CD14-positive monocyte (primary cell): ENCODE measurements at regions not wholly inside any gene's neighbourhood (a gene's known extent, or its start where the extent isn't known, plus 50 kb on each side); places are given as distances from the start of the nearest gene placed in this dataset.

Source experiments
- DNase-seq, 3 donors: peaks; one replicate each; pipeline ENCODE4 v3.0.0-alpha.2; 2011 to 2022
- H2AFZ ChIP-seq: 2 replicates; pipeline ENCODE4 v1.6.0; 2012; ENCODE audit warnings: mild to moderate bottlenecking, low read depth, low read length, inconsistent platforms; ENCODE audit not compliant: insufficient read depth, poor library complexity, severe bottlenecking
- H3K27ac ChIP-seq, 2 donors: 1 replicate in 1 of 2; 2 replicates in 1 of 2; pipeline ENCODE4 v1.5.1; 2012 to 2013; ENCODE audit warnings: low read length in 2 of 2, control low read depth in 1 of 2, inconsistent platforms in 1 of 2, low read depth in 1 of 2, mild to moderate bottlenecking in 1 of 2
- H3K27me3 ChIP-seq, 2 donors: one replicate each; pipeline versions ENCODE4 v1.6.0 to v1.6.1; 2011 to 2013; ENCODE audit warnings: low read length in 2 of 2; ENCODE audit not compliant: control insufficient read depth in 2 of 2, insufficient read depth in 2 of 2
- H3K36me3 ChIP-seq, 2 donors: replicated peaks in 1 of 2; 1 replicate in 1 of 2; 2 replicates in 1 of 2; pipeline versions ENCODE4 v1.5.1 to v1.6.1; 2012 to 2013; ENCODE audit warnings: low read length in 2 of 2, control low read depth in 1 of 2, inconsistent platforms in 1 of 2, mild to moderate bottlenecking in 1 of 2; ENCODE audit not compliant: insufficient read depth in 2 of 2, control insufficient read depth in 1 of 2
- H3K4me1 ChIP-seq, 2 donors: 1 replicate in 1 of 2; 2 replicates in 1 of 2; pipeline versions ENCODE4 v1.5.1 to v1.6.1; 2012 to 2013; ENCODE audit warnings: low read length in 2 of 2, control low read depth in 1 of 2, inconsistent platforms in 1 of 2, mild to moderate bottlenecking in 1 of 2, moderate library complexity in 1 of 2; ENCODE audit not compliant: insufficient read depth in 2 of 2, control insufficient read depth in 1 of 2
- H3K4me2 ChIP-seq: replicated peaks from 2 replicates; pipeline ENCODE3; 2012; ENCODE audit warnings: low read length, moderate library complexity, mild to moderate bottlenecking; ENCODE audit not compliant: poor library complexity, severe bottlenecking; ENCODE audit errors: extremely low read depth
- H3K4me3 ChIP-seq, 3 experiments: fragments of 200-600 bp in 1 of 3; sonication (generic) in 1 of 3; replicated peaks in 1 of 3; 1 replicate in 2 of 3; 2 replicates in 1 of 3; pipeline ENCODE4 v1.5.1; 2011 to 2013; ENCODE audit warnings: low read length in 3 of 3, mild to moderate bottlenecking in 3 of 3, control low read depth in 2 of 3, low read depth in 2 of 3, inconsistent platforms in 1 of 3, moderate library complexity in 1 of 3
- H3K79me2 ChIP-seq: 2 replicates; pipeline ENCODE4 v1.6.0; 2012; ENCODE audit warnings: mild to moderate bottlenecking, control low read depth, inconsistent platforms, low read length, moderate library complexity; ENCODE audit not compliant: insufficient read depth
- H3K9ac ChIP-seq: 2 replicates; pipeline ENCODE4 v1.6.0; 2017; ENCODE audit warnings: low read length, mild to moderate bottlenecking; ENCODE audit not compliant: insufficient read depth, poor library complexity, severe bottlenecking
- H3K9me3 ChIP-seq, 2 donors: replicated peaks in 1 of 2; 1 replicate in 1 of 2; 2 replicates in 1 of 2; pipeline versions ENCODE4 v1.5.1 to v1.6.1; 2012 to 2013; ENCODE audit warnings: low read length in 2 of 2, control low read depth in 1 of 2; ENCODE audit not compliant: control insufficient read depth in 1 of 2, insufficient read depth in 1 of 2
- H4K20me1 ChIP-seq: 2 replicates; pipeline ENCODE4 v1.6.0; 2012; ENCODE audit warnings: mild to moderate bottlenecking, low read length, control low read depth, moderate library complexity; ENCODE audit not compliant: insufficient read depth
- H3K27ac Mint-ChIP-seq, 7 donors: one replicate each; pipeline ENCODE4 v1.8.0; 2020; ENCODE audit warnings: mild to moderate bottlenecking in 7 of 7, mixed read lengths in 7 of 7, moderate library complexity in 6 of 7, inconsistent platforms in 2 of 7
- H3K27me3 Mint-ChIP-seq, 3 donors: one replicate each; pipeline ENCODE4 v1.8.0; 2021 to 2022; ENCODE audit warnings: low read depth in 3 of 3, mild to moderate bottlenecking in 3 of 3, mixed read lengths in 3 of 3, moderate library complexity in 3 of 3, inconsistent platforms in 1 of 3
- H3K36me3 Mint-ChIP-seq, 2 donors: one replicate each; pipeline ENCODE4 v1.8.0; 2020; ENCODE audit warnings: mixed read lengths in 2 of 2, inconsistent platforms in 1 of 2, mild to moderate bottlenecking in 1 of 2
- H3K4me1 Mint-ChIP-seq: one replicate; pipeline ENCODE4 v1.8.0; 2020; ENCODE audit warnings: mild to moderate bottlenecking, mixed read lengths
- H3K4me3 Mint-ChIP-seq, 2 donors: one replicate each; pipeline ENCODE4 v1.8.0; 2020; ENCODE audit warnings: mild to moderate bottlenecking in 2 of 2, mixed read lengths in 2 of 2, moderate library complexity in 1 of 2
- H3K9me3 Mint-ChIP-seq, 7 donors: one replicate each; pipeline ENCODE4 v1.8.0; 2020 to 2022; ENCODE audit warnings: mixed read lengths in 7 of 7, mild to moderate bottlenecking in 6 of 7, moderate library complexity in 6 of 7, inconsistent platforms in 2 of 7
- WGBS: methylation state at CpG from one replicate; pipeline ENCODE4 v1.1.5; 2013; ENCODE audit warnings: missing lambda C conversion rate; ENCODE audit not compliant: insufficient coverage; 5-methylcytosine and 5-hydroxymethylcytosine counted together
- intact Hi-C, 2 donors: fragments of 100-400 bp; cut with micrococcal nuclease; formaldehyde crosslinking; loops; one replicate each; pipeline versions ENCODE4 v1.15.0 to v1.15.1; 2023
- TF ChIP-seq, protein P1 (sequence below): fragments of 200-600 bp; IDR thresholded peaks from one replicate; pipeline ENCODE4 v1.8.0; 2022; ENCODE audit warnings: antibody characterized with exemption, mild to moderate bottlenecking

DNA sequence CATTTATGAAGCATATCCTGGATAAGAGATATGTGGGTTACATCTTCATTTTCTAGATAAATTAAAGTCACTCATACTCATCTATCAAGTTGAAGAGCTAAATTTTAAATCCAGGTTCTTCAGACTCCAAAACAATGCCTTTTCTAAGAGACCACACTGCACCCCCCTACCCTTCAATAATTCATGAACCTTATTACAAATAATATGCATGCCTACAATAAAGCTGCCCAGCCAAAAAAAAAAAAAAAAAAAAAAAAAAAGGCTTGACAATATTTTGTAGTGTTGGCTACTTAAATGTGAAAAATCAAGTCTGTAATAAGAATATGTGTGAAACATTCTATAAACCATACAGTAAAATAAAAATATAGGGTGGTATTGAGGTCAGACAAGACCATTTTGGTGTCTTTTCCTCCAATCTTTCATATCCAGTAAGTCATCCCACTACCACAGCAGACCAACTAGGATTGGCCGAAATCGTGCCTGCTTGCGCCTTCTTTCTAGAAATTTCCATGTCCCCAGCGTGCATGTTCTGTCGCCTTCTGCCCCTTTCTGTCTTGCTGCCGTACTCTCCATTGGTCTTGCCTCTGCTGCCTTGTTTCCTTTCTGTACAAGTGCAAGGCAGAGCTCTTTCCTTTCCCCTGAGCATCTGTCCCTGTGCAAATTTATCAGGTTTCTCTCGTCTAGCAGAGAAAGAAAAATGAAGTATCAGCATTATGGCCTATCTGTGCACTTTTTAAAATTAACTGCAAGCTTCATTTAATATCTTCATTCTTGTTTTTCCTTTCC is 92.6 kb upstream of the NDUFV2 start:
- no peak overlapping the region for H2AFZ ChIP-seq
- H3K27me3 ChIP-seq = no peaks in the 10 kb centered on the region
- no peak overlapping the region for H3K27ac ChIP-seq
- no peaks in the 10 kb centered on the region for H3K4me1 ChIP-seq
- intact Hi-C loops = no loop called here
- DNase-seq = no peak
- TF ChIP-seq, protein P1, sequence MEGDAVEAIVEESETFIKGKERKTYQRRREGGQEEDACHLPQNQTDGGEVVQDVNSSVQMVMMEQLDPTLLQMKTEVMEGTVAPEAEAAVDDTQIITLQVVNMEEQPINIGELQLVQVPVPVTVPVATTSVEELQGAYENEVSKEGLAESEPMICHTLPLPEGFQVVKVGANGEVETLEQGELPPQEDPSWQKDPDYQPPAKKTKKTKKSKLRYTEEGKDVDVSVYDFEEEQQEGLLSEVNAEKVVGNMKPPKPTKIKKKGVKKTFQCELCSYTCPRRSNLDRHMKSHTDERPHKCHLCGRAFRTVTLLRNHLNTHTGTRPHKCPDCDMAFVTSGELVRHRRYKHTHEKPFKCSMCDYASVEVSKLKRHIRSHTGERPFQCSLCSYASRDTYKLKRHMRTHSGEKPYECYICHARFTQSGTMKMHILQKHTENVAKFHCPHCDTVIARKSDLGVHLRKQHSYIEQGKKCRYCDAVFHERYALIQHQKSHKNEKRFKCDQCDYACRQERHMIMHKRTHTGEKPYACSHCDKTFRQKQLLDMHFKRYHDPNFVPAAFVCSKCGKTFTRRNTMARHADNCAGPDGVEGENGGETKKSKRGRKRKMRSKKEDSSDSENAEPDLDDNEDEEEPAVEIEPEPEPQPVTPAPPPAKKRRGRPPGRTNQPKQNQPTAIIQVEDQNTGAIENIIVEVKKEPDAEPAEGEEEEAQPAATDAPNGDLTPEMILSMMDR = no peak
- H3K4me2 ChIP-seq = no peak overlapping the region
- WGBS = 92% methylated on average over 6 of the region's 7 CpGs
- peaks cover 0 to 2% (median 0%) of the 10 kb centered on the region in 7 donors for H3K9me3 Mint-ChIP-seq
- H3K9ac ChIP-seq = no peak overlapping the region
- no peak overlapping the region for H3K4me3 Mint-ChIP-seq
- peaks cover 1 to 11% (median 2%) of the 10 kb centered on the region in 3 donors for H3K27me3 Mint-ChIP-seq
- H3K36me3 Mint-ChIP-seq = no peaks in the 10 kb centered on the region
- no peaks in the 10 kb centered on the region for H4K20me1 ChIP-seq
- no peak overlapping the region for H3K4me3 ChIP-seq
- no peak overlapping the region for H3K27ac Mint-ChIP-seq
- no peaks in the 10 kb centered on the region for H3K36me3 ChIP-seq
- H3K79me2 ChIP-seq = no peaks in the 10 kb centered on the region
- H3K4me1 Mint-ChIP-seq = no peaks in the 10 kb centered on the region
- H3K9me3 ChIP-seq = no peaks in the 10 kb centered on the region

DNA sequence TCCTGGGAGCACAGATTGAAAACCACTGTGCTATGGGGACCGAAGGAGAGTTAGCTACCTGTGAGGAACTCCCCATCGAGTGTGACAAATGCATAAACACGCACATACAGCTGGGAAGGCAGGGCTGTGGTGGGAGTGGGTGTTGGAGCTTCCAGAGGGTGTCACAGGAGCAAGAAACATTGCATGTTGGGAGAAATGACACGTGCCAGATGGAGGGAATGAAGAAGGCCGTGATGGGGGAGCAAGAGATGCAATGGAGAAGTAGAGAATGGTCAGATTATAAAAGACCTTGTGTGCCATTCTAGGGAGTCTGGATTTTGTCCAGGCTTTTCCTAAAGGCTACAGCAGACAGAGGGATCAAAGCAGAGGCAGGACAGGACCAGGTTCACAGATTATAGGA is 91.1 kb upstream of the NDUFV2 start:
- H4K20me1 ChIP-seq = no peaks in the 10 kb centered on the region
- WGBS = 89% methylated on average over 5 of the region's 5 CpGs
- Mint-ChIP-seq H3K4me1 (peaks cover under 1% of the 10 kb centered on the region), H3K36me3 (no peaks in the 10 kb centered on the region), H3K27me3 (peaks cover 1 to 11% (median 2%) of the 10 kb centered on the region in 3 donors), H3K4me3 (no peak overlapping the region), H3K9me3 (peaks cover 0 to 2% (median 0%) of the 10 kb centered on the region in 7 donors), H3K27ac (peak overlapping the region in 1 of 7 donors; percentile 51)
- H3K27ac ChIP-seq = no peak overlapping the region
- H3K4me2 ChIP-seq = no peak overlapping the region
- no peaks in the 10 kb centered on the region for H3K36me3 ChIP-seq
- H3K4me3 ChIP-seq = no peak overlapping the region
- H3K4me1 ChIP-seq = peaks cover under 1 to 1% of the 10 kb centered on the region in 2 donors
- H3K9me3 ChIP-seq = no peaks in the 10 kb centered on the region
- H3K27me3 ChIP-seq = no peaks in the 10 kb centered on the region
- TF ChIP-seq, protein P1 = no peak
- H3K79me2 ChIP-seq = no peaks in the 10 kb centered on the region
- intact Hi-C loops = no loop called here
- no peak for DNase-seq
- no peak overlapping the region for H2AFZ ChIP-seq
- H3K9ac ChIP-seq = no peak overlapping the region
